HEK293T (cell line): ENCODE measurements at regions not wholly inside any gene's neighbourhood (a gene's known extent, or its start where the extent isn't known, plus 50 kb on each side); places are given as distances from the start of the nearest gene placed in this dataset.

Experiments used
- BHLHE40 ChIP-seq: fragments of 450-650 bp; IDR thresholded peaks from 2 replicates; pipeline ENCODE4 v1.6.1; 2016; ENCODE audit warnings: mild to moderate bottlenecking, moderate library complexity, borderline replicate concordance
- CTBP1 ChIP-seq: fragments of 450-650 bp; IDR thresholded peaks from 2 replicates; pipeline ENCODE4 v1.6.1; 2016; ENCODE audit warnings: borderline replicate concordance
- ELF4 ChIP-seq: fragments of 450-650 bp; IDR thresholded peaks from 2 replicates; pipeline ENCODE4 v1.6.1; 2017; ENCODE audit warnings: antibody characterized with exemption
- FOXA1 ChIP-seq: fragments of 450-650 bp; IDR thresholded peaks from 2 replicates; pipeline ENCODE4 v1.6.1; 2016; ENCODE audit warnings: mild to moderate bottlenecking
- FOXM1 ChIP-seq: fragments of 450-650 bp; IDR thresholded peaks from 2 replicates; pipeline ENCODE4 v1.6.1; 2017; ENCODE audit warnings: mild to moderate bottlenecking, borderline replicate concordance
- NFRKB ChIP-seq: fragments of 450-650 bp; IDR thresholded peaks from 2 replicates; pipeline ENCODE4 v1.6.1; 2016; ENCODE audit warnings: mild to moderate bottlenecking, moderate library complexity
- SP1 ChIP-seq: fragments of 450-650 bp; IDR thresholded peaks from 2 replicates; pipeline ENCODE4 v1.6.1; 2017
- SUZ12 ChIP-seq: fragments of 450-650 bp; IDR thresholded peaks from 2 replicates; pipeline ENCODE4 v1.6.1; 2016; ENCODE audit warnings: mild to moderate bottlenecking
- ZNF384 ChIP-seq: fragments of 450-650 bp; IDR thresholded peaks from 2 replicates; pipeline ENCODE4 v1.6.1; 2016
- TF ChIP-seq, protein P1 (sequence below): fragments of 450-650 bp; IDR thresholded peaks from 2 replicates; pipeline ENCODE4 v1.6.1; 2016

DNA sequence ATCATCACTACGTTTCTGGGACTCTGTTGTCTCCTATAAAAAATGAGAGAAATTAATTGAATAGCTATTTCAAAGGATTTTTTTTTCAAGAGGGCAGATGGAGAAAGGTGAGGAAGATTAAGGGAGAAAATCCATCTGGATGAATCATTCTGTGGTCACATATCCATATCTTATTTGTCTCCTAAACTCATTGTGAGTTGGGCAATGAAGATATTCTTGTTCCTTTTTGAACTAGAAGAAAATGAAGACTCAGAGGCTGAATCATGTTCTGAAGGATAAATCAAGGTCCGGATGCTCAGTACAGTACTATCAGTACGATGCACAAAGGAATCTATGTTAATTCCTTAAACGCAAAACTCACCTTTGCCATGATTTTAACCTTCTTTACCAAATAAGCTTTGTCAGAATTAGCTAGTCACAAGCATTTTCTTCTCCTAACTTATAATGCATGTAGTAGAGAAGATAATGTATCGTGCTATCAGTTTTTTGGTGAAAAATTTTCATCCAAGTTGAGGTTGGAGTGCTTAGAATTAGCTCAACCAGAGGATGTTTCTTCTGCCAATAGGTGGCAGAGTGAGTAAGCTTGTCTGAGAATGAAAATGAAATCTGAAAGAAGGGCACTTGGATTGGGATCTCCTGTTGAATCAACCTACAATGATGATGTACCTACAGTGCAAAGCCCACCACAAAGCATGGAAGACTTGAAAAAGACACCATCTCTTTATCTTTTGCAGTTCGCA lies 446.9 kb downstream of the KIF20B start:
- TF ChIP-seq NFRKB (no peak), SP1 (no peak), BHLHE40 (no peak), FOXA1 (no peak), CTBP1 (no peak), SUZ12 (no peak), ZNF384 (no peak), FOXM1 (no peak), ELF4 (no peak)
- TF ChIP-seq, protein P1, sequence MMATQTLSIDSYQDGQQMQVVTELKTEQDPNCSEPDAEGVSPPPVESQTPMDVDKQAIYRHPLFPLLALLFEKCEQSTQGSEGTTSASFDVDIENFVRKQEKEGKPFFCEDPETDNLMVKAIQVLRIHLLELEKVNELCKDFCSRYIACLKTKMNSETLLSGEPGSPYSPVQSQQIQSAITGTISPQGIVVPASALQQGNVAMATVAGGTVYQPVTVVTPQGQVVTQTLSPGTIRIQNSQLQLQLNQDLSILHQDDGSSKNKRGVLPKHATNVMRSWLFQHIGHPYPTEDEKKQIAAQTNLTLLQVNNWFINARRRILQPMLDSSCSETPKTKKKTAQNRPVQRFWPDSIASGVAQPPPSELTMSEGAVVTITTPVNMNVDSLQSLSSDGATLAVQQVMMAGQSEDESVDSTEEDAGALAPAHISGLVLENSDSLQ, result no peak
